ENCODE measurements at regions not wholly inside any gene's neighbourhood (a gene's known extent, or its start where the extent isn't known, plus 50 kb on each side); places are given as distances from the start of the nearest gene placed in this dataset.

GRCh38 chr10:64303566-64303965, 782.4 kb downstream of the REEP3 start:
- no peaks in the 10 kb centered on the region for H3K4me1 ChIP-seq (ENCODE audit: insufficient read depth, low read length)
- no peak overlapping the region for H3K9ac ChIP-seq (ENCODE audit: insufficient read depth, low read depth, low read length)
- in situ Hi-C loops (cut with HindIII; ENCODE audit: extremely low pct_ligation_motif_present, low pct_unique_long_range_greater_than_20kb): no loop called here
- TF ChIP-seq PTBP1 (IDR thresholded peaks at IDR 0.05; ENCODE audit: low read depth, low read length, poor library complexity, severe bottlenecking) (no peak), ZNF878 (CRISPR knock-in tag; IDR thresholded peaks at IDR 0.05) (no peak), ZNF883 (CRISPR knock-in tag; IDR thresholded peaks at IDR 0.05; ENCODE audit: not compliant biosample characterization) (no peak), SRY (CRISPR knock-in tag; IDR thresholded peaks at IDR 0.05) (no peak), SNAPC5 (CRISPR knock-in tag; IDR thresholded peaks at IDR 0.05; ENCODE audit: borderline replicate concordance) (no peak), KLF9 (CRISPR knock-in tag; IDR thresholded peaks at IDR 0.05; ENCODE audit: low read depth) (no peak), ATM (IDR thresholded peaks at IDR 0.05; ENCODE audit: borderline replicate concordance) (no peak), ZNF431 (CRISPR knock-in tag; IDR thresholded peaks at IDR 0.05; ENCODE audit: borderline replicate concordance, low read depth) (no peak), ZNF7 (CRISPR knock-in tag; IDR thresholded peaks at IDR 0.05) (no peak), NAIF1 (CRISPR knock-in tag; IDR thresholded peaks at IDR 0.05; ENCODE audit: borderline replicate concordance) (no peak)
- H3K27me3 ChIP-seq (ENCODE audit: control insufficient read depth in 1 of 2, insufficient read depth in 2 of 2, low read length in 2 of 2): no peaks in the 10 kb centered on the region
- H2AFZ ChIP-seq (ENCODE audit: low read length): no peak overlapping the region
- DNase-seq (ENCODE audit: low spot score): no peak
- no peak overlapping the region for H3K27ac ChIP-seq (ENCODE audit: extremely low read length, insufficient read depth, low read length)
- POLR2A ChIA-PET: no interaction called here
- BruUV-seq (replicated peaks): no TSS peak
- no peaks in the 10 kb centered on the region for H4K20me1 ChIP-seq (ENCODE audit: insufficient read depth, low read length)
- H3K36me3 ChIP-seq (replicated peaks in 1 of 2; ENCODE audit: control insufficient read depth in 1 of 2, insufficient read depth in 2 of 2, low read length in 2 of 2): no peaks in the 10 kb centered on the region
- WGBS (ENCODE audit: low lambda C conversion rate): 62% methylated on average over 1 of the region's 1 CpG
- FAIRE-seq: no peak
- H3K4me3 ChIP-seq (replicated peaks in 1 of 3; ENCODE audit: insufficient read depth in 1 of 3, low read depth in 2 of 3, low read length in 3 of 3): no peak overlapping the region
- intact Hi-C loops (cut with micrococcal nuclease; ENCODE audit: unreplicated experiment): no loop called here
- CTCF ChIA-PET (ENCODE audit: low intra/inter-chr PET ratio, low total read pairs): no interaction called here
- no peak overlapping the region for H3K4me2 ChIP-seq (ENCODE audit: low read depth, low read length)
- ATAC-seq: no peak
- H3K79me2 ChIP-seq (ENCODE audit: insufficient read depth, low read length): no peaks in the 10 kb centered on the region
- H3K9me3 ChIP-seq (ENCODE audit: low read length): no peaks in the 10 kb centered on the region

- Histone ChIP-seq H3K4me3 (replicated peaks in 1 of 3; ENCODE audit: insufficient read depth in 1 of 3, low read depth in 2 of 3, low read length in 3 of 3) (no peak overlapping the region), H3K4me2 (ENCODE audit: low read depth, low read length) (no peak overlapping the region), H4K20me1 (ENCODE audit: insufficient read depth, low read length) (no peaks in the 10 kb centered on the region), H2AFZ (ENCODE audit: low read length) (no peak overlapping the region), H3K4me1 (ENCODE audit: insufficient read depth, low read length) (no peaks in the 10 kb centered on the region), H3K9ac (ENCODE audit: insufficient read depth, low read depth, low read length) (no peak overlapping the region), H3K36me3 (replicated peaks in 1 of 2; ENCODE audit: control insufficient read depth in 1 of 2, insufficient read depth in 2 of 2, low read length in 2 of 2) (no peaks in the 10 kb centered on the region), H3K9me3 (ENCODE audit: low read length) (no peaks in the 10 kb centered on the region), H3K79me2 (ENCODE audit: insufficient read depth, low read length) (no peaks in the 10 kb centered on the region), H3K27me3 (ENCODE audit: control insufficient read depth in 1 of 2, insufficient read depth in 2 of 2, low read length in 2 of 2) (no peaks in the 10 kb centered on the region), H3K27ac (ENCODE audit: extremely low read length, insufficient read depth, low read length) (no peak overlapping the region)
- WGBS (ENCODE audit: low lambda C conversion rate): 0% methylated on average over 3 of the region's 3 CpGs
- intact Hi-C loops (cut with micrococcal nuclease; ENCODE audit: unreplicated experiment) (no loop called here), in situ Hi-C loops (cut with HindIII; ENCODE audit: extremely low pct_ligation_motif_present, low pct_unique_long_range_greater_than_20kb) (no loop called here)
- ATAC-seq: no peak
- DNase-seq (ENCODE audit: low spot score): no peak
- POLR2A ChIA-PET: no interaction called here
- no peak for FAIRE-seq
- no TSS peak for BruUV-seq (replicated peaks)
- CTCF ChIA-PET (ENCODE audit: low intra/inter-chr PET ratio, low total read pairs): no interaction called here
- TF ChIP-seq ZNF329 (CRISPR knock-in tag; IDR thresholded peaks at IDR 0.05; ENCODE audit: low read depth) (no peak), ZNF543 (CRISPR knock-in tag; IDR thresholded peaks at IDR 0.05) (no peak), HDAC6 (IDR thresholded peaks at IDR 0.05; ENCODE audit: low read depth, low read length) (no peak), ZBED4 (CRISPR knock-in tag; IDR thresholded peaks at IDR 0.05; ENCODE audit: borderline replicate concordance) (no peak), ZKSCAN1 (IDR thresholded peaks at IDR 0.05; ENCODE audit: low read length) (no peak), TOPORS (CRISPR knock-in tag; IDR thresholded peaks at IDR 0.05) (no peak), ZSCAN12 (CRISPR knock-in tag; IDR thresholded peaks at IDR 0.05) (no peak), CCAR2 (optimal IDR thresholded peaks at IDR 0.05; ENCODE audit: low read depth, low read length) (no peak)
These were observed 785.6 kb downstream of the REEP3 start for GRCh38 chr10:64306729-64307327.

Data from HepG2 (cell line).